Transverse colon (tissue), 3 donors: ENCODE measurements at regions not wholly inside any gene's neighbourhood (a gene's known extent, or its start where the extent isn't known, plus 50 kb on each side); places are given as distances from the start of the nearest gene placed in this dataset.

Experiments used
- EP300 ChIP-seq: sonication (generic); formaldehyde crosslinking; IDR thresholded peaks from one replicate; pipeline ENCODE4 v1.6.1; 2017; ENCODE audit warnings: antibody characterized with exemption, low read depth
- TF ChIP-seq, protein P1 (sequence below), 5 experiments: fragments of 200-600 bp in 3 of 5; fragments of 450-650 bp in 2 of 5; sonication (generic) in 3 of 5; IDR thresholded peaks; 1 replicate in 2 of 5; 2 replicates in 3 of 5; pipeline ENCODE4 v1.5.1; 2016 to 2017; ENCODE audit warnings: antibody characterized with exemption in 5 of 5, inconsistent platforms in 3 of 5, mild to moderate bottlenecking in 2 of 5, moderate library complexity in 1 of 5

DNA sequence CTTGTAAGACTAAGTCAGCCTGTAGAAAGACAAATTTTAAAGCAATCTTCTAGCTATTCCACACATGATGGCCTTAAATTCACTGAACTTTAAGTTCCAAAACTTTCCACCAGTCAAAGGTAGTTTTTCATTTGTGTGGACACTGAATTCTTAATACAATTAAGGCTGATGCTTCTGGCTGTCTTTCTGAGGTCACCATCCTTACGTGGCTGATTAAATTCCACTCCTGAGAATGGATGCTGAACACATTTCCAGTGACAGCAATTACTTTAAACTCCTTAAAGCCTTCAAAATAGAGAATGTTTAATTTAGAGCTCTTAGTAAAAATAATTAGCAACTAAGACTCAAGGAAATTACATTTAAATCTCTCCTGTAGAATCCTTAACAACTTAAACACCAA, 142.6 kb upstream of the COL1A2 start:
- no peak for TF ChIP-seq EP300
- TF ChIP-seq, protein P1, sequence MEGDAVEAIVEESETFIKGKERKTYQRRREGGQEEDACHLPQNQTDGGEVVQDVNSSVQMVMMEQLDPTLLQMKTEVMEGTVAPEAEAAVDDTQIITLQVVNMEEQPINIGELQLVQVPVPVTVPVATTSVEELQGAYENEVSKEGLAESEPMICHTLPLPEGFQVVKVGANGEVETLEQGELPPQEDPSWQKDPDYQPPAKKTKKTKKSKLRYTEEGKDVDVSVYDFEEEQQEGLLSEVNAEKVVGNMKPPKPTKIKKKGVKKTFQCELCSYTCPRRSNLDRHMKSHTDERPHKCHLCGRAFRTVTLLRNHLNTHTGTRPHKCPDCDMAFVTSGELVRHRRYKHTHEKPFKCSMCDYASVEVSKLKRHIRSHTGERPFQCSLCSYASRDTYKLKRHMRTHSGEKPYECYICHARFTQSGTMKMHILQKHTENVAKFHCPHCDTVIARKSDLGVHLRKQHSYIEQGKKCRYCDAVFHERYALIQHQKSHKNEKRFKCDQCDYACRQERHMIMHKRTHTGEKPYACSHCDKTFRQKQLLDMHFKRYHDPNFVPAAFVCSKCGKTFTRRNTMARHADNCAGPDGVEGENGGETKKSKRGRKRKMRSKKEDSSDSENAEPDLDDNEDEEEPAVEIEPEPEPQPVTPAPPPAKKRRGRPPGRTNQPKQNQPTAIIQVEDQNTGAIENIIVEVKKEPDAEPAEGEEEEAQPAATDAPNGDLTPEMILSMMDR (IDR thresholded peaks at IDR 0.05), result no peak
